ENCODE measurements at regions not wholly inside any gene's neighbourhood (a gene's known extent, or its start where the extent isn't known, plus 50 kb on each side); places are given as distances from the start of the nearest gene placed in this dataset.
A peak's percentile ranks its signal among the peaks of the same experiment; 100 is the strongest.

DNA sequence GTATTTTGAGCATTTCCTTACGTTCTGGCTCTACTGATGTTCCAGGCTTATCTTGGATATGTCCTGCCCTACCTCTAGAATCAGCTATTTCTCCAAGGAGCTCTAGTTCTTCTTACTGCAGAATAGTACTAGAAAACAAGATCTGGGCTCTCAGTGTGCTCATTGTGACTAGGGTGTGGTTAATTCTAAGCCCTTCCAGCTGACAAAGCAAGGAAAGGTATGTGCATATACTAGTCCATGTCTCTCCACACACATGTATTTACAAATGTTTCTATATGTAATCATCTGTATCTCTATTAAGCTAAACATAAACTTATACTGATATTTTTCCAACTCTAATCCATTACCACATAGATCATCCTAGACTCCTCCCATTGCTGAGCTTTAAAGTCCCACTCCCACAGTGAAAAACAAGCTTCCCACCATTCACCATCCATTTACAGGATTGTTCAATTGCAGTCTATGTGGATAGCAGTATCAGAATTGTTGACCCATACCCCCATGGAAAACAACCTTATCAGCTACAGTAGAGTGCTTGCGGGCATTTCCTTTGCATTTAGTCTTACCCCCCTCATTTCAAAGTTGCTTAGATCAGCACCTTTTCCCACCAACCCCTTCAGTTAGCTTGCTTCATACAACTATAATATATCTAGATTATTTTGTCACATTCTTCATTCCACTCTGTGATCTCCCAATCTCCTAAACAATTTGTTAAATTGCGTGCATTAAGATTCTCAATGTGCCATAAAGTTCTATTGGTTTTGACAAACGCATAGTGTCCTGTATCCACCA lies 194.5 kb downstream of the SOX9 start:
- no peak overlapping the region for H3K4me2 ChIP-seq (ENCODE audit: extremely low read depth, insufficient read depth, low read length)
- peaks cover 5% of the 10 kb centered on the region for H3K27me3 ChIP-seq (ENCODE audit: control insufficient read depth, insufficient read depth, low read length)
- no peaks in the 10 kb centered on the region for H3K9me3 ChIP-seq (ENCODE audit: control insufficient read depth, insufficient read depth, low read depth, low read length)
- no peaks in the 10 kb centered on the region for H3K36me3 ChIP-seq (ENCODE audit: control insufficient read depth, insufficient read depth, low read length)
- no peak overlapping the region for H3K9ac ChIP-seq (ENCODE audit: insufficient read depth, low read length)
- H4K20me1 ChIP-seq (ENCODE audit: control insufficient read depth, extremely low read depth, insufficient read depth, low read length) = no peaks in the 10 kb centered on the region
- TF ChIP-seq, protein P1, sequence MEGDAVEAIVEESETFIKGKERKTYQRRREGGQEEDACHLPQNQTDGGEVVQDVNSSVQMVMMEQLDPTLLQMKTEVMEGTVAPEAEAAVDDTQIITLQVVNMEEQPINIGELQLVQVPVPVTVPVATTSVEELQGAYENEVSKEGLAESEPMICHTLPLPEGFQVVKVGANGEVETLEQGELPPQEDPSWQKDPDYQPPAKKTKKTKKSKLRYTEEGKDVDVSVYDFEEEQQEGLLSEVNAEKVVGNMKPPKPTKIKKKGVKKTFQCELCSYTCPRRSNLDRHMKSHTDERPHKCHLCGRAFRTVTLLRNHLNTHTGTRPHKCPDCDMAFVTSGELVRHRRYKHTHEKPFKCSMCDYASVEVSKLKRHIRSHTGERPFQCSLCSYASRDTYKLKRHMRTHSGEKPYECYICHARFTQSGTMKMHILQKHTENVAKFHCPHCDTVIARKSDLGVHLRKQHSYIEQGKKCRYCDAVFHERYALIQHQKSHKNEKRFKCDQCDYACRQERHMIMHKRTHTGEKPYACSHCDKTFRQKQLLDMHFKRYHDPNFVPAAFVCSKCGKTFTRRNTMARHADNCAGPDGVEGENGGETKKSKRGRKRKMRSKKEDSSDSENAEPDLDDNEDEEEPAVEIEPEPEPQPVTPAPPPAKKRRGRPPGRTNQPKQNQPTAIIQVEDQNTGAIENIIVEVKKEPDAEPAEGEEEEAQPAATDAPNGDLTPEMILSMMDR (conservative IDR thresholded peaks at IDR 0.05 in 1 of 2, IDR thresholded peaks at IDR 0.05 in 1 of 2; ENCODE audit: low read depth in 1 of 2, low read length in 2 of 2) = no peak
- TF ChIP-seq EZH2 (IDR thresholded peaks at IDR 0.05; ENCODE audit: low read length, missing control alignments) = no peak
- no peak overlapping the region for H3K4me3 ChIP-seq (replicated peaks in 1 of 4; ENCODE audit: control extremely low read depth in 1 of 4, insufficient read depth in 1 of 4, low read depth in 3 of 4, low read length in 4 of 4)
- DNase-seq (ENCODE audit: low read depth in 2 of 2) = no peak
- H2AFZ ChIP-seq (ENCODE audit: low read length) = no peak overlapping the region
- H3K4me1 ChIP-seq (ENCODE audit: control insufficient read depth, extremely low read depth, insufficient read depth, low read length) = no peaks in the 10 kb centered on the region
- H3K79me2 ChIP-seq (ENCODE audit: control insufficient read depth, insufficient read depth, low read length) = no peaks in the 10 kb centered on the region
- no peak overlapping the region for H3K27ac ChIP-seq (ENCODE audit: insufficient read depth, low read length)

DNA sequence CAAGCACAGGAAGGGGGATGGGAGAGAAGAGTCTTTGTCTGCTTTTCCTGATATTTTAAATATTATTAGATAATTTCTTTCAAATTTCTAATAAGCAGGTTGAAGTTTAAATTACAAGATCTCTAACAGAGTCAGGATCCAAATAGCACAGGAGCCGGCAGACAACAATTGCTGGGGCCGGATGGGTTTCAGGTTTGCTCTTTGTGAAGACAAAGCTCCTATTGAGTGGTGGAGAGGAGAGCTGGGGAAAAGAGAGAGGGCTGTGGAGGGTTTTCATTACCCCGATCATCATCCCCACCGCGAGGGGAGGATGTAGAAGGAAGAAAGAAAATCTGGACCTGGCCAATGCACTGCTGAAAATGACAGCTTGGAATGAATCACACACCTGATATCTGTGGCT lies 197.3 kb downstream of the SOX9 start:
- Histone ChIP-seq H3K4me3 (replicated peaks in 1 of 4; ENCODE audit: control extremely low read depth in 1 of 4, insufficient read depth in 1 of 4, low read depth in 3 of 4, low read length in 4 of 4) (no peak overlapping the region), H3K9me3 (ENCODE audit: control insufficient read depth, insufficient read depth, low read depth, low read length) (no peaks in the 10 kb centered on the region), H3K9ac (ENCODE audit: insufficient read depth, low read length) (no peak overlapping the region), H3K27ac (ENCODE audit: insufficient read depth, low read length) (no peak overlapping the region), H3K36me3 (ENCODE audit: control insufficient read depth, insufficient read depth, low read length) (no peaks in the 10 kb centered on the region), H4K20me1 (ENCODE audit: control insufficient read depth, extremely low read depth, insufficient read depth, low read length) (no peaks in the 10 kb centered on the region), H3K79me2 (ENCODE audit: control insufficient read depth, insufficient read depth, low read length) (no peaks in the 10 kb centered on the region), H3K4me2 (ENCODE audit: extremely low read depth, insufficient read depth, low read length) (no peak overlapping the region), H3K27me3 (ENCODE audit: control insufficient read depth, insufficient read depth, low read length) (peaks cover 2% of the 10 kb centered on the region), H3K4me1 (ENCODE audit: control insufficient read depth, extremely low read depth, insufficient read depth, low read length) (no peaks in the 10 kb centered on the region), H2AFZ (ENCODE audit: low read length) (no peak overlapping the region)
- no peak for DNase-seq (ENCODE audit: low read depth in 2 of 2)
- TF ChIP-seq EZH2 (IDR thresholded peaks at IDR 0.05; ENCODE audit: low read length, missing control alignments) = no peak
- TF ChIP-seq, protein P1 (conservative IDR thresholded peaks at IDR 0.05 in 1 of 2, IDR thresholded peaks at IDR 0.05 in 1 of 2; ENCODE audit: low read depth in 1 of 2, low read length in 2 of 2) = no peak

DNA sequence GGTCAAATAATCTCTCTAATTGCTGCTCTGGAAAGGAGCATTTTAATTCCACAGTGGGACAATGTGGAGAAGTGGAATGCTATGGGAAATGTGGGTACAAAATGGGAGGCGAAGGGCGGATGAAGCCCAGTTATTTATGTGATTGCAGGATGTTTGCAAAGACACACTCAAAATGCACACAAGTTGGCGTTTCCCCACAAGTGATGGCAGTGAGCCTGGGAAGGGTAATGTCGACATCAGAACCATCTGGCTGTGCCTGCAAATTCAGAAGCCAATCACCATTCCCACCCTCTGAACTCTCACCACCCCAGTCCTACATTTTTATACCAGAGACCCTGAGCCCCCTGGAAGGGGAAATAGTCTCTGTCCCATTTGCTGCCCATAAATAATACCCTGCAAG lies 201.1 kb downstream of the SOX9 start:
- no peak for TF ChIP-seq EZH2 (IDR thresholded peaks at IDR 0.05; ENCODE audit: low read length, missing control alignments)
- TF ChIP-seq, protein P1 (conservative IDR thresholded peaks at IDR 0.05 in 1 of 2, IDR thresholded peaks at IDR 0.05 in 1 of 2; ENCODE audit: low read depth in 1 of 2, low read length in 2 of 2) = no peak
- H3K4me1 ChIP-seq (ENCODE audit: control insufficient read depth, extremely low read depth, insufficient read depth, low read length) = no peaks in the 10 kb centered on the region
- no peak overlapping the region for H2AFZ ChIP-seq (ENCODE audit: low read length)
- no peak overlapping the region for H3K27ac ChIP-seq (ENCODE audit: insufficient read depth, low read length)
- H3K27me3 ChIP-seq (ENCODE audit: control insufficient read depth, insufficient read depth, low read length) = no peaks in the 10 kb centered on the region
- no peak overlapping the region for H3K4me3 ChIP-seq (replicated peaks in 1 of 4; ENCODE audit: control extremely low read depth in 1 of 4, insufficient read depth in 1 of 4, low read depth in 3 of 4, low read length in 4 of 4)
- H3K9me3 ChIP-seq (ENCODE audit: control insufficient read depth, insufficient read depth, low read depth, low read length) = no peaks in the 10 kb centered on the region
- no peaks in the 10 kb centered on the region for H3K36me3 ChIP-seq (ENCODE audit: control insufficient read depth, insufficient read depth, low read length)
- no peaks in the 10 kb centered on the region for H4K20me1 ChIP-seq (ENCODE audit: control insufficient read depth, extremely low read depth, insufficient read depth, low read length)
- H3K9ac ChIP-seq (ENCODE audit: insufficient read depth, low read length) = no peak overlapping the region
- H3K4me2 ChIP-seq (ENCODE audit: extremely low read depth, insufficient read depth, low read length) = no peak overlapping the region
- H3K79me2 ChIP-seq (ENCODE audit: control insufficient read depth, insufficient read depth, low read length) = no peaks in the 10 kb centered on the region
- DNase-seq (ENCODE audit: low read depth in 2 of 2) = peak in 1 of 2 donors; percentile 29

Measured in fibroblast of lung (primary cell).